Liver (tissue), 3 donors: ENCODE measurements at regions not wholly inside any gene's neighbourhood (a gene's known extent, or its start where the extent isn't known, plus 50 kb on each side); places are given as distances from the start of the nearest gene placed in this dataset.

ENCODE experiments used
- EGR1 ChIP-seq, 2 donors: IDR thresholded peaks; 2 replicates each; pipeline ENCODE4 v1.6.1; 2016 to 2018; ENCODE audit warnings: antibody characterized with exemption in 2 of 2, low read depth in 2 of 2
- FOXA1 ChIP-seq: IDR thresholded peaks from 2 replicates; pipeline ENCODE4 v1.6.1; 2016; ENCODE audit warnings: antibody characterized with exemption
- GABPA ChIP-seq, 2 donors: IDR thresholded peaks in 1 of 2; conservative IDR thresholded peaks in 1 of 2; 2 replicates each; pipeline ENCODE4 v1.6.1; 2016; ENCODE audit warnings: antibody characterized with exemption in 2 of 2, mild to moderate bottlenecking in 1 of 2, moderate library complexity in 1 of 2
- HNF4G ChIP-seq: IDR thresholded peaks from 2 replicates; pipeline ENCODE4 v1.6.1; 2016; ENCODE audit warnings: antibody characterized with exemption
- NR2F2 ChIP-seq: IDR thresholded peaks from 2 replicates; pipeline ENCODE4 v1.6.1; 2016; ENCODE audit warnings: antibody characterized with exemption
- RAD21 ChIP-seq, 2 donors: IDR thresholded peaks; 2 replicates each; pipeline ENCODE4 v1.6.1; 2016; ENCODE audit warnings: antibody characterized with exemption in 2 of 2, mild to moderate bottlenecking in 2 of 2
- SP1 ChIP-seq: IDR thresholded peaks from 2 replicates; pipeline ENCODE4 v1.6.1; 2018; ENCODE audit warnings: antibody characterized with exemption, mild to moderate bottlenecking
- TAF1 ChIP-seq: conservative IDR thresholded peaks from 2 replicates; pipeline ENCODE4 v1.6.1; 2016; ENCODE audit warnings: antibody characterized with exemption, mild to moderate bottlenecking
- TF ChIP-seq, protein P1 (sequence below): IDR thresholded peaks from 2 replicates; pipeline ENCODE4 v1.6.1; 2016; ENCODE audit warnings: antibody characterized with exemption
- TF ChIP-seq, protein P2 (sequence below): IDR thresholded peaks from 2 replicates; pipeline ENCODE4 v1.6.1; 2016; ENCODE audit warnings: antibody characterized with exemption
- TF ChIP-seq, protein P3 (sequence below): fragments of 150-350 bp; IDR thresholded peaks from 2 replicates; pipeline ENCODE4 v1.5.1; 2017; ENCODE audit warnings: improper control_type of control experiment, low read depth, low read length; ENCODE audit not compliant: missing input control
- TF ChIP-seq, protein P4 (sequence below): IDR thresholded peaks from 2 replicates; pipeline ENCODE4 v1.6.1; 2016; ENCODE audit warnings: antibody characterized with exemption, mild to moderate bottlenecking
- TF ChIP-seq, protein P5 (sequence below): IDR thresholded peaks from 2 replicates; pipeline ENCODE4 v1.6.1; 2016; ENCODE audit warnings: antibody characterized with exemption
- donor health status: healthy.
- donor health status: healthy.

DNA sequence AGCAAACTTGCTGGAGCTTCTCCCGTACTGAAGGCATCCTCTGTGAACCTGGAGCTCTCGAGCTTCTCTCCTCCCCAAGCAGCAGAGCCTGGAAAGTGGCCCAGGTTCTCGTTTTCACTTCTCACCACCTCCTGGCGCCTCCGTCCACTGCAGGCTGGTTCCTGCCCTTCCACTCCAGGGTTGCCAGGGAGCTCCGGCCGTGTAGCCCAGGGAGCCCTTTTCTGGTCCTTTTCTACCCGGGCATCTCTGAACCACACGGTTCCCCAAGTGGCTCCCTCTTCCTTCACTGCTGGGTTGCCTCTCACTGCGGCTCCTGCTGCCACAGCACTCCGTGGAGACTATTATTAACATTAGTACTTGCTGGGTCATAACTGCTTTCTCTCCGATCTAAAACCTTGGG, 208.6 kb upstream of the PPP2R2D start:
- TF ChIP-seq, protein P1, sequence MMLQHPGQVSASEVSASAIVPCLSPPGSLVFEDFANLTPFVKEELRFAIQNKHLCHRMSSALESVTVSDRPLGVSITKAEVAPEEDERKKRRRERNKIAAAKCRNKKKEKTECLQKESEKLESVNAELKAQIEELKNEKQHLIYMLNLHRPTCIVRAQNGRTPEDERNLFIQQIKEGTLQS, result no peak
- TF ChIP-seq, protein P2, sequence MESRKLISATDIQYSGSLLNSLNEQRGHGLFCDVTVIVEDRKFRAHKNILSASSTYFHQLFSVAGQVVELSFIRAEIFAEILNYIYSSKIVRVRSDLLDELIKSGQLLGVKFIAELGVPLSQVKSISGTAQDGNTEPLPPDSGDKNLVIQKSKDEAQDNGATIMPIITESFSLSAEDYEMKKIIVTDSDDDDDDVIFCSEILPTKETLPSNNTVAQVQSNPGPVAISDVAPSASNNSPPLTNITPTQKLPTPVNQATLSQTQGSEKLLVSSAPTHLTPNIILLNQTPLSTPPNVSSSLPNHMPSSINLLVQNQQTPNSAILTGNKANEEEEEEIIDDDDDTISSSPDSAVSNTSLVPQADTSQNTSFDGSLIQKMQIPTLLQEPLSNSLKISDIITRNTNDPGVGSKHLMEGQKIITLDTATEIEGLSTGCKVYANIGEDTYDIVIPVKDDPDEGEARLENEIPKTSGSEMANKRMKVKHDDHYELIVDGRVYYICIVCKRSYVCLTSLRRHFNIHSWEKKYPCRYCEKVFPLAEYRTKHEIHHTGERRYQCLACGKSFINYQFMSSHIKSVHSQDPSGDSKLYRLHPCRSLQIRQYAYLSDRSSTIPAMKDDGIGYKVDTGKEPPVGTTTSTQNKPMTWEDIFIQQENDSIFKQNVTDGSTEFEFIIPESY, result no peak
- TF ChIP-seq, protein P3, sequence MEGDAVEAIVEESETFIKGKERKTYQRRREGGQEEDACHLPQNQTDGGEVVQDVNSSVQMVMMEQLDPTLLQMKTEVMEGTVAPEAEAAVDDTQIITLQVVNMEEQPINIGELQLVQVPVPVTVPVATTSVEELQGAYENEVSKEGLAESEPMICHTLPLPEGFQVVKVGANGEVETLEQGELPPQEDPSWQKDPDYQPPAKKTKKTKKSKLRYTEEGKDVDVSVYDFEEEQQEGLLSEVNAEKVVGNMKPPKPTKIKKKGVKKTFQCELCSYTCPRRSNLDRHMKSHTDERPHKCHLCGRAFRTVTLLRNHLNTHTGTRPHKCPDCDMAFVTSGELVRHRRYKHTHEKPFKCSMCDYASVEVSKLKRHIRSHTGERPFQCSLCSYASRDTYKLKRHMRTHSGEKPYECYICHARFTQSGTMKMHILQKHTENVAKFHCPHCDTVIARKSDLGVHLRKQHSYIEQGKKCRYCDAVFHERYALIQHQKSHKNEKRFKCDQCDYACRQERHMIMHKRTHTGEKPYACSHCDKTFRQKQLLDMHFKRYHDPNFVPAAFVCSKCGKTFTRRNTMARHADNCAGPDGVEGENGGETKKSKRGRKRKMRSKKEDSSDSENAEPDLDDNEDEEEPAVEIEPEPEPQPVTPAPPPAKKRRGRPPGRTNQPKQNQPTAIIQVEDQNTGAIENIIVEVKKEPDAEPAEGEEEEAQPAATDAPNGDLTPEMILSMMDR, result no peak
- TF ChIP-seq, protein P4, sequence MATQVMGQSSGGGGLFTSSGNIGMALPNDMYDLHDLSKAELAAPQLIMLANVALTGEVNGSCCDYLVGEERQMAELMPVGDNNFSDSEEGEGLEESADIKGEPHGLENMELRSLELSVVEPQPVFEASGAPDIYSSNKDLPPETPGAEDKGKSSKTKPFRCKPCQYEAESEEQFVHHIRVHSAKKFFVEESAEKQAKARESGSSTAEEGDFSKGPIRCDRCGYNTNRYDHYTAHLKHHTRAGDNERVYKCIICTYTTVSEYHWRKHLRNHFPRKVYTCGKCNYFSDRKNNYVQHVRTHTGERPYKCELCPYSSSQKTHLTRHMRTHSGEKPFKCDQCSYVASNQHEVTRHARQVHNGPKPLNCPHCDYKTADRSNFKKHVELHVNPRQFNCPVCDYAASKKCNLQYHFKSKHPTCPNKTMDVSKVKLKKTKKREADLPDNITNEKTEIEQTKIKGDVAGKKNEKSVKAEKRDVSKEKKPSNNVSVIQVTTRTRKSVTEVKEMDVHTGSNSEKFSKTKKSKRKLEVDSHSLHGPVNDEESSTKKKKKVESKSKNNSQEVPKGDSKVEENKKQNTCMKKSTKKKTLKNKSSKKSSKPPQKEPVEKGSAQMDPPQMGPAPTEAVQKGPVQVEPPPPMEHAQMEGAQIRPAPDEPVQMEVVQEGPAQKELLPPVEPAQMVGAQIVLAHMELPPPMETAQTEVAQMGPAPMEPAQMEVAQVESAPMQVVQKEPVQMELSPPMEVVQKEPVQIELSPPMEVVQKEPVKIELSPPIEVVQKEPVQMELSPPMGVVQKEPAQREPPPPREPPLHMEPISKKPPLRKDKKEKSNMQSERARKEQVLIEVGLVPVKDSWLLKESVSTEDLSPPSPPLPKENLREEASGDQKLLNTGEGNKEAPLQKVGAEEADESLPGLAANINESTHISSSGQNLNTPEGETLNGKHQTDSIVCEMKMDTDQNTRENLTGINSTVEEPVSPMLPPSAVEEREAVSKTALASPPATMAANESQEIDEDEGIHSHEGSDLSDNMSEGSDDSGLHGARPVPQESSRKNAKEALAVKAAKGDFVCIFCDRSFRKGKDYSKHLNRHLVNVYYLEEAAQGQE, result no peak
- TF ChIP-seq GABPA (IDR thresholded peaks at IDR 0.05 in 1 of 2, conservative IDR thresholded peaks at IDR 0.05 in 1 of 2), result no peak
- no peak for TF ChIP-seq TAF1
- TF ChIP-seq RAD21 (IDR thresholded peaks at IDR 0.05), result no peak
- TF ChIP-seq NR2F2, result no peak
- no peak for TF ChIP-seq FOXA1
- TF ChIP-seq, protein P5, sequence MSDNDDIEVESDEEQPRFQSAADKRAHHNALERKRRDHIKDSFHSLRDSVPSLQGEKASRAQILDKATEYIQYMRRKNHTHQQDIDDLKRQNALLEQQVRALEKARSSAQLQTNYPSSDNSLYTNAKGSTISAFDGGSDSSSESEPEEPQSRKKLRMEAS, result no peak
- TF ChIP-seq EGR1 (IDR thresholded peaks at IDR 0.05; ENCODE audit: low read depth in 2 of 2), result no peak
- no peak for TF ChIP-seq SP1
- TF ChIP-seq HNF4G, result no peak
